Activated T-cell treated with anti-CD3 and anti-CD28 coated beads for 4 hours (primary cell): ENCODE measurements at regions not wholly inside any gene's neighbourhood (a gene's known extent, or its start where the extent isn't known, plus 50 kb on each side); places are given as distances from the start of the nearest gene placed in this dataset.

Experiments
- DNase-seq: peaks from one replicate; pipeline ENCODE4 v3.0.0-alpha.2; 2020

DNA sequence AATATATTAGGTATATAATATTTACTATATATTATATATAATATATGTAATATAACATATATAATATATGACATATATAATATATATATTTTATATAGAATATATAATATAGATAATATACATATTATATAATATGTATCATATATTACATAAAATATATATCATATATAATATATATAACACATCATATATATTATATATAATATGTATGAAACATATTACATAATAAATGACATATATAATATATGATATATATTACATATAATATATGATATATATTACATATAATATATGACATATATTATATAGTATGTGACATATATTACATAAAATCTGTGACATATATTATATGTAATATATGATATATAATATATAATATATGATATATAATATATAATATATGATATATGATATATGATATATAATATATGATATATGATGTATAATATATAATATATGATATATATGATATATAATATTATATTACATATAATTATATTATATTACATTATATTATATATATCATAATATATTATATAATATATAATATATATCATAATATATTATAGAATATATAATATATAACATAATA is 119.5 kb upstream of the RIMBP3 start:
- no peak for DNase-seq

GRCh38 chr22:18730410-18730809 is 118.7 kb upstream of the RIMBP3 start:
- peak; percentile 36 for DNase-seq
